ENCODE measurements at regions not wholly inside any gene's neighbourhood (a gene's known extent, or its start where the extent isn't known, plus 50 kb on each side); places are given as distances from the start of the nearest gene placed in this dataset.

GRCh38 chr20:1712634-1713624 is 55.4 kb upstream of the SIRPG start:
- TF ChIP-seq CTCF (IDR thresholded peaks at IDR 0.05) = no peak
- no peak for TF ChIP-seq POLR2A (IDR thresholded peaks at IDR 0.05)

Measured in esophagus squamous epithelium (tissue), 4 donors.